ENCODE measurements at regions not wholly inside any gene's neighbourhood (a gene's known extent, or its start where the extent isn't known, plus 50 kb on each side); places are given as distances from the start of the nearest gene placed in this dataset.

- no peak for TF ChIP-seq XRCC4 (IDR thresholded peaks at IDR 0.05; ENCODE audit: extremely low read depth, insufficient read depth, insufficient read length)
- TF ChIP-seq ELF4 (CRISPR knock-in tag; IDR thresholded peaks at IDR 0.05): no peak
- no peak for TF ChIP-seq ZNF140 (CRISPR knock-in tag; IDR thresholded peaks at IDR 0.05)
- no peak for TF ChIP-seq ZNF174 (CRISPR knock-in tag; IDR thresholded peaks at IDR 0.05)
- no peak for TF ChIP-seq MEF2A (IDR thresholded peaks at IDR 0.05; ENCODE audit: control insufficient read depth, low read depth, low read length)
- no peak for TF ChIP-seq ZBTB7A (IDR thresholded peaks at IDR 0.05; ENCODE audit: borderline replicate concordance, control insufficient read depth, low read depth, low read length)
- TF ChIP-seq FOXM1 (IDR thresholded peaks at IDR 0.05; ENCODE audit: low read depth): no peak
- TF ChIP-seq FOXM1 (CRISPR knock-in tag; IDR thresholded peaks at IDR 0.05; ENCODE audit: low read depth): no peak
- no peak for TF ChIP-seq ZNF699 (CRISPR knock-in tag; IDR thresholded peaks at IDR 0.05; ENCODE audit: insufficient replicate concordance)
- TF ChIP-seq TBL1XR1 (IDR thresholded peaks at IDR 0.05; ENCODE audit: low read length in 2 of 2): no peak
- TF ChIP-seq USF1 (CRISPR knock-in tag; IDR thresholded peaks at IDR 0.05): no peak
- TF ChIP-seq ATF6 (CRISPR knock-in tag; IDR thresholded peaks at IDR 0.05): no peak
- TF ChIP-seq CCAR2 (IDR thresholded peaks at IDR 0.05; ENCODE audit: low read depth, low read length): no peak
- TF ChIP-seq HDAC2 (IDR thresholded peaks at IDR 0.05): no peak
- no peak for TF ChIP-seq MTA1 (IDR thresholded peaks at IDR 0.05; ENCODE audit: borderline replicate concordance)
- TF ChIP-seq ZNF766 (CRISPR knock-in tag; conservative IDR thresholded peaks at IDR 0.05): 0 out of 2 replicates have a peak, but pooled peaks have one; percentile 31
- TF ChIP-seq MAFK (IDR thresholded peaks at IDR 0.05; ENCODE audit: low read length): no peak
- TF ChIP-seq MEIS2 (IDR thresholded peaks at IDR 0.05; ENCODE audit: partially characterized antibody): peak; percentile 42
- no peak for TF ChIP-seq E2F5 (CRISPR knock-in tag; IDR thresholded peaks at IDR 0.05)
- no peak for TF ChIP-seq ZNF311 (CRISPR knock-in tag; IDR thresholded peaks at IDR 0.05)
- TF ChIP-seq ZNF780A (CRISPR knock-in tag; IDR thresholded peaks at IDR 0.05): no peak
Observed at GRCh38 chr3:5317557-5317956, 130.1 kb downstream of the EDEM1 start (continued).
